Glutamatergic neuron (in vitro differentiated cells): ENCODE measurements at regions not wholly inside any gene's neighbourhood (a gene's known extent, or its start where the extent isn't known, plus 50 kb on each side); places are given as distances from the start of the nearest gene placed in this dataset.
"Not testable (repeated sequence)": the region's sequence is repeated elsewhere in the genome, so short reads cannot be mapped to it uniquely, and the experiment has no call there.

Source experiments
- DNase-seq: peaks from one replicate; pipeline ENCODE4 v3.0.0; 2022
- H3K27ac Mint-ChIP-seq: one replicate; pipeline ENCODE4 v1.8.0; 2020; ENCODE audit warnings: mild to moderate bottlenecking, mixed read lengths, inconsistent platforms; ENCODE audit not compliant: unreplicated experiment
- H3K27me3 Mint-ChIP-seq: one replicate; pipeline ENCODE4 v1.8.0; 2020; ENCODE audit warnings: mild to moderate bottlenecking, moderate library complexity, mixed read lengths, inconsistent platforms; ENCODE audit not compliant: unreplicated experiment
- H3K36me3 Mint-ChIP-seq: one replicate; pipeline ENCODE4 v1.8.0; 2020; ENCODE audit warnings: mild to moderate bottlenecking, mixed read lengths, inconsistent platforms; ENCODE audit not compliant: unreplicated experiment
- H3K4me1 Mint-ChIP-seq: one replicate; pipeline ENCODE4 v1.8.0; 2020; ENCODE audit warnings: mild to moderate bottlenecking, low read depth, mixed read lengths, inconsistent platforms; ENCODE audit not compliant: unreplicated experiment
- H3K4me3 Mint-ChIP-seq: one replicate; pipeline ENCODE4 v1.8.0; 2020; ENCODE audit warnings: mild to moderate bottlenecking, mixed read lengths, inconsistent platforms; ENCODE audit not compliant: unreplicated experiment
- H3K9me3 Mint-ChIP-seq: one replicate; pipeline ENCODE4 v1.8.0; 2020; ENCODE audit warnings: mild to moderate bottlenecking, moderate library complexity, mixed read lengths, inconsistent platforms; ENCODE audit not compliant: unreplicated experiment
- CTCF ChIP-seq: fragments of 200-600 bp; sonication (generic); IDR thresholded peaks from one replicate; pipeline ENCODE4 v1.5.0; 2021; ENCODE audit not compliant: partially characterized antibody, unreplicated experiment

DNA sequence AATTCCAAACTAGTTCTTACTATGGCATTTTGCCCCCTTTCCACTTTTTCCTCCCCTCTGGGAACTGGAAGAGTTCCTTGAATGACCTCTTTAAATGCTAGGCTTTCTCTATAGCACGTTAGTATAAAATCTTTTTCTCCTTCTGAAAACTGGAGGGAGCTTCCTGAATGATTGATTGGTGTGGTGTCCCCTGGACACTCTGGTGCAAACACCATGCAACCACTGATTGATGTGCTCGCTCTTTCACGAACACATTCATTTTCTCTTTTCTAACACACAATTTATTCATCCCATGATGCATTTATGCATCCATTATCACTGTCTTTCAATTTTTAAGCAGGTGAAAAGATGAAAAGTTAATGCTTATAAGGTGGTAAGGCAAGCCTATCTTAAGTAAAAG lies 159.1 kb upstream of the NANOGP8 start:
- H3K4me1 Mint-ChIP-seq: no peaks in the 10 kb centered on the region
- H3K9me3 Mint-ChIP-seq: peaks cover 2% of the 10 kb centered on the region
- no peak overlapping the region for H3K27ac Mint-ChIP-seq
- no peaks in the 10 kb centered on the region for H3K36me3 Mint-ChIP-seq
- H3K27me3 Mint-ChIP-seq: peaks cover 2% of the 10 kb centered on the region
- H3K4me3 Mint-ChIP-seq: no peak overlapping the region
- no peak for TF ChIP-seq CTCF
- DNase-seq: no peak

DNA sequence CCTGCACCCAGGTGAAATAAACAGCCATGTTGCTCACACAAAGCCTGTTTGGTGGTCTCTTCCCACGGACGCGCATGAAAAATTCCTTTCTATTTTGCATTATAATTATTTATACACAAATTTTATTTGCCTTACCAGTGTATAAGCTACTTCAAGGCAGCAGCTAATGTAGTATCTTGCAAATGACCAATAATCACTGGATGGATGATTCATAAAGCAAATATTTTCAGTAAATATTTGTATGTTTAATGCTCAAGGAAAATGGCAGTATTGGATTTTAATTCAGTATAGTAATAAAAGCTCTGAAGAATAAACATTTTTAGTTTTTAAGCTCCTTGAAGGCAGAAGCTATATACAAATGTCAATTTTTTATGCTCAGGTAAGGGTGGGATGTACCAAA lies 158.7 kb upstream of the NANOGP8 start:
- H3K27ac Mint-ChIP-seq: no peak overlapping the region
- peaks cover 2% of the 10 kb centered on the region for H3K27me3 Mint-ChIP-seq
- no peaks in the 10 kb centered on the region for H3K36me3 Mint-ChIP-seq
- TF ChIP-seq CTCF: no peak
- H3K4me1 Mint-ChIP-seq: no peaks in the 10 kb centered on the region
- DNase-seq: no peak
- H3K4me3 Mint-ChIP-seq: no peak overlapping the region
- peaks cover 2% of the 10 kb centered on the region for H3K9me3 Mint-ChIP-seq

- not testable (repeated sequence) for H3K9me3 Mint-ChIP-seq, H3K27ac Mint-ChIP-seq, DNase-seq, H3K36me3 Mint-ChIP-seq, H3K4me1 Mint-ChIP-seq, H3K27me3 Mint-ChIP-seq, H3K4me3 Mint-ChIP-seq
These were observed 154.6 kb upstream of the NANOGP8 start for GRCh38 chr15:35239693-35240092.

GRCh38 chr15:35238448-35238847 lies 153.4 kb upstream of the NANOGP8 start:
- H3K27ac Mint-ChIP-seq, DNase-seq, H3K36me3 Mint-ChIP-seq, H3K9me3 Mint-ChIP-seq, H3K27me3 Mint-ChIP-seq, H3K4me1 Mint-ChIP-seq, H3K4me3 Mint-ChIP-seq: not testable (repeated sequence)

GRCh38 chr15:35229085-35229484 lies 144.0 kb upstream of the NANOGP8 start:
- H3K9me3 Mint-ChIP-seq: peaks cover 7% of the 10 kb centered on the region
- no peak overlapping the region for H3K4me3 Mint-ChIP-seq
- TF ChIP-seq CTCF: no peak
- H3K27ac Mint-ChIP-seq: no peak overlapping the region
- no peaks in the 10 kb centered on the region for H3K4me1 Mint-ChIP-seq
- peaks cover 4% of the 10 kb centered on the region for H3K27me3 Mint-ChIP-seq
- DNase-seq: no peak
- peaks cover 20% of the 10 kb centered on the region for H3K36me3 Mint-ChIP-seq

GRCh38 chr15:35218215-35218614 lies 133.1 kb upstream of the NANOGP8 start:
- no peak for DNase-seq
- no peak for TF ChIP-seq CTCF
- Mint-ChIP-seq H3K9me3 (peaks cover 1% of the 10 kb centered on the region), H3K36me3 (no peaks in the 10 kb centered on the region), H3K27me3 (no peaks in the 10 kb centered on the region), H3K4me3 (no peak overlapping the region), H3K27ac (no peak overlapping the region), H3K4me1 (peaks cover 5% of the 10 kb centered on the region)
